OCI-LY7 (cell line): ENCODE measurements at regions not wholly inside any gene's neighbourhood (a gene's known extent, or its start where the extent isn't known, plus 50 kb on each side); places are given as distances from the start of the nearest gene placed in this dataset.

Experiments
- BruUV-seq: library from RNA; stranded (reverse); fragments of 400-500 nt; replicated peaks from 2 replicates; lab custom pipeline; 2021; lab: Mats Ljungman, UMichigan
- CTCF ChIA-PET: fragments of 300-600 bp; sonication (Branson Sonifier 250); formaldehyde crosslinking; loops from one replicate; lab custom pipeline; 2022; ENCODE audit warnings: antibody characterized with exemption; ENCODE audit not compliant: unreplicated experiment; lab: Charles Lee
- POLR2A ChIA-PET: fragments of 300-600 bp; sonication (Branson Sonifier 250); formaldehyde crosslinking; loops from one replicate; lab custom pipeline; 2022; ENCODE audit warnings: antibody characterized with exemption; lab: Charles Lee
- DNase-seq: peaks from one replicate; pipeline ENCODE4 v3.0.0-alpha.2; 2015; ENCODE audit warnings: low spot score
- H2AFZ ChIP-seq: fragments of 200-600 bp; sonication (generic), shearing (Covaris generic); 2 replicates; pipeline ENCODE4 v1.6.1; 2014; ENCODE audit warnings: mild to moderate bottlenecking, antibody characterized with exemption, low read length, moderate library complexity
- H3K27ac ChIP-seq: fragments of 200-600 bp; sonication (generic); 2 replicates; pipeline ENCODE4 v1.5.1; 2014; ENCODE audit warnings: mixed run types, low read depth, mild to moderate bottlenecking, moderate library complexity, low read length, inconsistent platforms; ENCODE audit not compliant: poor library complexity, severe bottlenecking
- H3K36me3 ChIP-seq: fragments of 200-600 bp; sonication (generic); 2 replicates; pipeline ENCODE4 v1.6.1; 2014; ENCODE audit warnings: mild to moderate bottlenecking, antibody characterized with exemption, low read length, moderate library complexity, mixed read lengths; ENCODE audit not compliant: insufficient read depth
- H3K4me1 ChIP-seq: fragments of 200-600 bp; sonication (generic); 2 replicates; pipeline ENCODE4 v1.5.1; 2014; ENCODE audit warnings: mild to moderate bottlenecking, low read length; ENCODE audit not compliant: insufficient read depth, poor library complexity, severe bottlenecking
- H3K4me2 ChIP-seq: fragments of 200-600 bp; sonication (generic); 2 replicates; pipeline ENCODE4 v1.6.1; 2014; ENCODE audit warnings: mild to moderate bottlenecking, low read length
- H3K4me3 ChIP-seq: fragments of 200-600 bp; sonication (generic); 2 replicates; pipeline ENCODE4 v1.5.1; 2014; ENCODE audit warnings: mild to moderate bottlenecking, low read depth, low read length; ENCODE audit not compliant: poor library complexity, severe bottlenecking
- H3K79me2 ChIP-seq: fragments of 200-600 bp; sonication (generic); 2 replicates; pipeline ENCODE4 v1.6.1; 2016; ENCODE audit warnings: low read depth, mild to moderate bottlenecking, low read length, moderate library complexity, mixed read lengths; ENCODE audit not compliant: insufficient read depth
- H3K9me2 ChIP-seq: fragments of 200-600 bp; sonication (generic); 2 replicates; pipeline ENCODE4 v1.6.1; 2016; ENCODE audit warnings: mild to moderate bottlenecking, low read length, mixed read lengths; ENCODE audit not compliant: insufficient read depth
- H3K9me3 ChIP-seq: fragments of 200-600 bp; sonication (generic); 2 replicates; pipeline ENCODE4 v1.6.1; 2014; ENCODE audit warnings: mild to moderate bottlenecking, mixed run types, low read length, mixed read lengths
- H4K20me1 ChIP-seq: fragments of 200-600 bp; sonication (generic); 2 replicates; pipeline ENCODE4 v1.6.1; 2014; ENCODE audit warnings: mild to moderate bottlenecking, antibody characterized with exemption, low read length, moderate library complexity, mixed read lengths; ENCODE audit not compliant: insufficient read depth
- EZH2phosphoT487 ChIP-seq: fragments of 200-600 bp; sonication (generic); IDR thresholded peaks from 2 replicates; pipeline ENCODE4 v1.6.1; 2018; ENCODE audit warnings: low read depth, borderline replicate concordance, mild to moderate bottlenecking, mixed run types, antibody characterized with exemption, low read length, moderate library complexity, mixed read lengths
- intact Hi-C: fragments of 100-400 bp; cut with micrococcal nuclease; formaldehyde crosslinking; loops from one replicate; pipeline ENCODE4 v1.10.0; 2022; ENCODE audit not compliant: unreplicated experiment
- TF ChIP-seq, protein P1 (sequence below): fragments of 200-600 bp; sonication (generic); conservative IDR thresholded peaks from 2 replicates; pipeline ENCODE4 v1.5.1; 2014; ENCODE audit warnings: mild to moderate bottlenecking, antibody characterized with exemption, low read length, moderate library complexity, mixed read lengths

DNA sequence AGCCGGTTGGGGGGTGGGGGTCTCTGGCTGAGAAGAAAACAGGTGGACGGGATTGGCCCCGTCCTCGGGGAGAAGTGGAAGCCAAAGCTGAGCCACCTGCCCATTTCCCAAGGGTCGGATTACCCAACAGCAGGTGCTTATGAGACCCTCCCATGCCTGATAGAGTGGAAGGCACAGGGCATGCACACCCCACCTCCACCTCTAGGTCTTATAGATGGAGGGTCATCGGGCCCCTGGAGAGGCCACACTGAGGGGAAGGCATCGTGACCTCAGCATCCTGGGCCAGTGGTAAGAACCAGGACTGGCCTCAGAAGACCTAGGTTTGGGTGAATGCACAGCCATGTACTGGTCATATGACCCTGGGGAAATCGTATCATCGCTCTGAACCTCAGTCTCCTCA lies 85.9 kb downstream of the BUD13 start:
- no peaks in the 10 kb centered on the region for H3K4me1 ChIP-seq
- ChIA-PET CTCF (no interaction called here), POLR2A (no interaction called here)
- no peak overlapping the region for H2AFZ ChIP-seq
- H3K9me2 ChIP-seq, result no peaks in the 10 kb centered on the region
- H3K36me3 ChIP-seq, result no peaks in the 10 kb centered on the region
- no TSS peak for BruUV-seq
- DNase-seq, result no peak
- intact Hi-C loops, result no loop called here
- H3K4me2 ChIP-seq, result no peak overlapping the region
- H3K79me2 ChIP-seq, result no peaks in the 10 kb centered on the region
- H3K4me3 ChIP-seq, result no peak overlapping the region
- H3K9me3 ChIP-seq, result no peaks in the 10 kb centered on the region
- H4K20me1 ChIP-seq, result no peaks in the 10 kb centered on the region
- no peak for TF ChIP-seq EZH2phosphoT487
- TF ChIP-seq, protein P1, sequence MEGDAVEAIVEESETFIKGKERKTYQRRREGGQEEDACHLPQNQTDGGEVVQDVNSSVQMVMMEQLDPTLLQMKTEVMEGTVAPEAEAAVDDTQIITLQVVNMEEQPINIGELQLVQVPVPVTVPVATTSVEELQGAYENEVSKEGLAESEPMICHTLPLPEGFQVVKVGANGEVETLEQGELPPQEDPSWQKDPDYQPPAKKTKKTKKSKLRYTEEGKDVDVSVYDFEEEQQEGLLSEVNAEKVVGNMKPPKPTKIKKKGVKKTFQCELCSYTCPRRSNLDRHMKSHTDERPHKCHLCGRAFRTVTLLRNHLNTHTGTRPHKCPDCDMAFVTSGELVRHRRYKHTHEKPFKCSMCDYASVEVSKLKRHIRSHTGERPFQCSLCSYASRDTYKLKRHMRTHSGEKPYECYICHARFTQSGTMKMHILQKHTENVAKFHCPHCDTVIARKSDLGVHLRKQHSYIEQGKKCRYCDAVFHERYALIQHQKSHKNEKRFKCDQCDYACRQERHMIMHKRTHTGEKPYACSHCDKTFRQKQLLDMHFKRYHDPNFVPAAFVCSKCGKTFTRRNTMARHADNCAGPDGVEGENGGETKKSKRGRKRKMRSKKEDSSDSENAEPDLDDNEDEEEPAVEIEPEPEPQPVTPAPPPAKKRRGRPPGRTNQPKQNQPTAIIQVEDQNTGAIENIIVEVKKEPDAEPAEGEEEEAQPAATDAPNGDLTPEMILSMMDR, result no peak
- H3K27ac ChIP-seq, result no peak overlapping the region

- no peak overlapping the region for H3K4me3 ChIP-seq
- ChIA-PET POLR2A (interaction anchor here (0.6 kb wide), 1 partner anchor 53 kb away, joined by 3 read pairs; no protein-coding TSS in a partner anchor), CTCF (no interaction called here)
- H4K20me1 ChIP-seq, result no peaks in the 10 kb centered on the region
- H3K36me3 ChIP-seq, result no peaks in the 10 kb centered on the region
- no peaks in the 10 kb centered on the region for H3K4me1 ChIP-seq
- H2AFZ ChIP-seq, result no peak overlapping the region
- H3K27ac ChIP-seq, result no peak overlapping the region
- intact Hi-C loops, result no loop called here
- DNase-seq, result no peak
- no TSS peak for BruUV-seq
- no peaks in the 10 kb centered on the region for H3K9me3 ChIP-seq
- no peaks in the 10 kb centered on the region for H3K9me2 ChIP-seq
- TF ChIP-seq EZH2phosphoT487, result no peak
- TF ChIP-seq, protein P1, result no peak
- no peaks in the 10 kb centered on the region for H3K79me2 ChIP-seq
- H3K4me2 ChIP-seq, result no peak overlapping the region
Observed at GRCh38 chr11:116683982-116684381, 88.8 kb downstream of the BUD13 start.

DNA sequence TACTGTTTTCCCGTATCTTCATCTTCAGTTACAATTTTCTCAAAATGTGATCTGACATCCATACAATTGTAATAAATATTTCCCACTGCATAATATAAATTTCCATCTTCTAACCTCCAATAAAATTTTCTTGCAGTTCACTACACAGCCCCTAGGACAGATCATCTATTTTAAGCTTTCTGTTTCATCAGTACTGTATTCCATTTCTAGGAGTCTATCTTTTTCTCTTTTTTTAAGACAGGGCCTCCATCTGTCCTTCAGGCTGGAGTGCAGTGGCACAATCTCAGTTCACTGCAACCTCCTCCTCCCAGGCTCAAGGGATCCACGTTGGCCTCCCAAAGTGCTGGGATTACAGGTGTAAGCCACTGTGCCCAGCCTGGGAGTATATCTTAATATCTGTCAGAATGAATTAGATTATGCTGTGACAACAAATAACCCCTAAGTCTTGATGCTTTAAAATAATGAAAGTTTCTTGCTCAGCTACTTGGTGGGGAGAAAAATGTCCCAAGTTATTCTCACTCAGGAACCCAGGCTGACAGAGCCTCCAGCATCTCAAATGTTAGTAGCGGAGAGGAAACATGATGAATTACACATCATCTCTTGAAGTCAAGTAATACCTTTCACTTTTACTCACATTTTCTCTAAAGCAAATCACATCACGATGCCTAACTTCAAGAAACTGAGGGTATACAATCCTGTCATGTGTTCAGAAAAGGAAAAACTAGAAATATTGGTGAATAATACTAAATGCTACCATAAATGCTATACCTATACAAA lies 92.2 kb downstream of the BUD13 start:
- BruUV-seq, result no TSS peak
- intact Hi-C loops, result no loop called here

More for the DNA sequence above, 92.2 kb downstream of the BUD13 start:
- ChIA-PET CTCF (no interaction called here), POLR2A (no interaction called here)
- Histone ChIP-seq H3K4me2 (no peak overlapping the region), H3K27ac (no peak overlapping the region), H3K9me3 (no peaks in the 10 kb centered on the region), H3K4me1 (no peaks in the 10 kb centered on the region), H3K9me2 (no peaks in the 10 kb centered on the region), H3K4me3 (no peak overlapping the region), H3K36me3 (no peaks in the 10 kb centered on the region), H4K20me1 (no peaks in the 10 kb centered on the region), H3K79me2 (no peaks in the 10 kb centered on the region), H2AFZ (no peak overlapping the region)
- DNase-seq, result no peak
- no peak for TF ChIP-seq EZH2phosphoT487
- TF ChIP-seq, protein P1, result no peak
